HepG2 (cell line): ENCODE measurements at regions not wholly inside any gene's neighbourhood (a gene's known extent, or its start where the extent isn't known, plus 50 kb on each side); places are given as distances from the start of the nearest gene placed in this dataset.

Source experiments
- ATAC-seq: fragments of 200-7000 bp; cut with Tn5 transposase; 3 replicates; pipeline ENCODE4 v1.9.1; 2020; ENCODE audit warnings: mild to moderate bottlenecking, moderate library complexity
- BruUV-seq: library from RNA; stranded (reverse); fragments of 400-500 nt; replicated peaks from 2 replicates; lab custom pipeline; 2021; lab: Mats Ljungman, UMichigan
- CTCF ChIA-PET: fragments of 300-600 bp; formaldehyde crosslinking; extraction: SDS; loops from one replicate; lab custom pipeline; 2021; ENCODE audit warnings: low total read pairs, inconsistent platforms, low intra/inter-chr PET ratio; lab: Yijun Ruan, JAX
- POLR2A ChIA-PET: fragments of 350-600 bp; sonication (Branson Sonifier 250); formaldehyde crosslinking; loops from one replicate; lab custom pipeline; 2020; ENCODE audit warnings: antibody characterized with exemption, inconsistent platforms; lab: Yijun Ruan, JAX
- DNase-seq: peaks from one replicate; pipeline ENCODE4 v3.0.0-alpha.2; 2015; ENCODE audit warnings: low spot score
- FAIRE-seq: peaks from 3 replicates; lab custom pipeline; 2011; peaks lifted over from hg19 to GRCh38; lab: Jason Lieb, UNC
- H2AFZ ChIP-seq: one replicate; pipeline ENCODE4 v1.6.1; 2011; ENCODE audit warnings: low read length, inconsistent platforms
- H3K27ac ChIP-seq: fragments of 300-600 bp; 3 replicates; pipeline ENCODE4 v1.8.0; 2011; ENCODE audit warnings: mixed run types, mild to moderate bottlenecking, mixed read lengths, low read length, inconsistent platforms; ENCODE audit not compliant: insufficient read depth; ENCODE audit errors: extremely low read length
- H3K27me3 ChIP-seq, 2 experiments: fragments of 200-600 bp in 1 of 2; 2 replicates in 1 of 2; 3 replicates in 1 of 2; pipeline versions ENCODE4 v1.6.0 to v1.8.0; 2011; ENCODE audit warnings: low read length in 2 of 2, mild to moderate bottlenecking in 2 of 2, moderate library complexity in 2 of 2, inconsistent platforms in 1 of 2; ENCODE audit not compliant: insufficient read depth in 2 of 2, control insufficient read depth in 1 of 2
- H3K36me3 ChIP-seq, 2 experiments: fragments of 200-600 bp in 1 of 2; replicated peaks in 1 of 2; 2 replicates in 1 of 2; 3 replicates in 1 of 2; pipeline versions ENCODE4 v1.5.1 to v1.8.0; 2011; ENCODE audit warnings: low read length in 2 of 2, inconsistent platforms in 1 of 2; ENCODE audit not compliant: insufficient read depth in 2 of 2, control insufficient read depth in 1 of 2
- H3K4me1 ChIP-seq: 2 replicates; pipeline ENCODE4 v1.5.1; 2012; ENCODE audit warnings: low read length, inconsistent platforms; ENCODE audit not compliant: insufficient read depth
- H3K4me2 ChIP-seq: 2 replicates; pipeline ENCODE4 v1.6.0; 2011; ENCODE audit warnings: low read depth, low read length, inconsistent platforms
- H3K4me3 ChIP-seq, 3 experiments: fragments of 200-600 bp in 1 of 3; sonication (generic), shearing (Covaris generic) in 1 of 3; replicated peaks in 1 of 3; 2 replicates each; pipeline ENCODE4 v1.5.1; 2011 to 2016; ENCODE audit warnings: low read length in 3 of 3, inconsistent platforms in 2 of 3, low read depth in 2 of 3, mild to moderate bottlenecking in 2 of 3, control low read depth in 1 of 3, mixed read lengths in 1 of 3; ENCODE audit not compliant: insufficient read depth in 1 of 3
- H3K79me2 ChIP-seq: one replicate; pipeline ENCODE4 v1.6.1; 2011; ENCODE audit warnings: low read length, inconsistent platforms; ENCODE audit not compliant: insufficient read depth
- H3K9ac ChIP-seq: 2 replicates; pipeline ENCODE4 v1.6.0; 2011; ENCODE audit warnings: mild to moderate bottlenecking, low read depth, low read length, inconsistent platforms; ENCODE audit not compliant: insufficient read depth
- H3K9me3 ChIP-seq: 2 replicates; pipeline ENCODE4 v1.5.1; 2012; ENCODE audit warnings: mild to moderate bottlenecking, low read length
- H4K20me1 ChIP-seq: 2 replicates; pipeline ENCODE4 v1.6.0; 2011; ENCODE audit warnings: inconsistent platforms, mild to moderate bottlenecking, low read length, moderate library complexity; ENCODE audit not compliant: insufficient read depth
- AHDC1 ChIP-seq: sonication (generic); formaldehyde crosslinking; IDR thresholded peaks from 2 replicates; pipeline ENCODE4 v1.5.1; 2020; ENCODE audit warnings: mild to moderate bottlenecking, missing genetic modification reagents, borderline replicate concordance
- FOXK2 ChIP-seq: fragments of 450-650 bp; IDR thresholded peaks from 2 replicates; pipeline ENCODE4 v1.6.1; 2016
- GTF2F1 ChIP-seq: fragments of 150-350 bp; IDR thresholded peaks from 2 replicates; pipeline ENCODE4 v1.6.1; 2014; ENCODE audit warnings: low read length
- HOXA7 ChIP-seq: sonication (generic); formaldehyde crosslinking; IDR thresholded peaks from 2 replicates; pipeline ENCODE4 v1.8.1; 2022; ENCODE audit warnings: mild to moderate bottlenecking, missing genetic modification reagents, moderate library complexity
- MYNN ChIP-seq: sonication (generic); formaldehyde crosslinking; IDR thresholded peaks from 2 replicates; pipeline ENCODE4 v1.4.0; 2020; ENCODE audit warnings: mild to moderate bottlenecking, low read depth, missing genetic modification reagents
- PHB2 ChIP-seq: fragments of 450-650 bp; IDR thresholded peaks from 2 replicates; pipeline ENCODE4 v1.6.1; 2018; ENCODE audit not compliant: partially characterized antibody
- SOX6 ChIP-seq, 2 experiments: fragments of 450-650 bp in 1 of 2; sonication (generic) in 1 of 2; formaldehyde crosslinking in 1 of 2; IDR thresholded peaks; 2 replicates each; pipeline versions ENCODE4 v1.4.0 to v1.6.1; 2017 to 2020; ENCODE audit warnings: antibody characterized with exemption in 1 of 2, mild to moderate bottlenecking in 1 of 2, missing genetic modification reagents in 1 of 2
- ZBTB7A ChIP-seq: sonication (generic); formaldehyde crosslinking; IDR thresholded peaks from 2 replicates; pipeline ENCODE4 v1.8.0; 2022; ENCODE audit warnings: mild to moderate bottlenecking, missing genetic modification reagents
- ZNF609 ChIP-seq: sonication (generic); formaldehyde crosslinking; IDR thresholded peaks from 2 replicates; pipeline ENCODE4 v1.4.0; 2020; ENCODE audit warnings: mild to moderate bottlenecking, missing genetic modification reagents, borderline replicate concordance
- WGBS: methylation state at CpG from one replicate; pipeline ENCODE4 v1.1.6; 2017; ENCODE audit warnings: low lambda C conversion rate; 5-methylcytosine and 5-hydroxymethylcytosine counted together
- in situ Hi-C: cut with HindIII; loops from 2 replicates; pipeline ENCODE4 v1.10.0; 2017; ENCODE audit warnings: low pct_unique_long_range_greater_than_20kb; ENCODE audit not compliant: extremely low pct_ligation_motif_present
- intact Hi-C: fragments of 100-400 bp; cut with micrococcal nuclease; formaldehyde crosslinking; loops from one replicate; pipeline ENCODE4 v1.10.0; 2022; ENCODE audit not compliant: unreplicated experiment

- TF ChIP-seq ZNF609 (CRISPR knock-in tag) (no peak), SOX6 (IDR thresholded peaks at IDR 0.05) (no peak), SOX6 (CRISPR knock-in tag; IDR thresholded peaks at IDR 0.05) (no peak), PHB2 (no peak), MYNN (CRISPR knock-in tag) (no peak)
- TF ChIP-seq, all 625 proteins: peak for 0
Measured at GRCh38 chr15:81859737-81860516, 185.9 kb downstream of the MEX3B start (continued).

- no peaks in the 10 kb centered on the region for H3K4me1 ChIP-seq
- H3K4me3 ChIP-seq = no peak overlapping the region
- in situ Hi-C loops (no loop called here), intact Hi-C loops (no loop called here)
- no peak overlapping the region for H3K27ac ChIP-seq
- H3K36me3 ChIP-seq = no peaks in the 10 kb centered on the region
- H3K79me2 ChIP-seq = no peaks in the 10 kb centered on the region
- H3K9me3 ChIP-seq = no peaks in the 10 kb centered on the region
- ATAC-seq (no peak), DNase-seq (no peak), FAIRE-seq (no peak)
- H2AFZ ChIP-seq = no peak overlapping the region
- BruUV-seq = no TSS peak
- no peaks in the 10 kb centered on the region for H4K20me1 ChIP-seq
- H3K4me2 ChIP-seq = no peak overlapping the region
- no peak overlapping the region for H3K9ac ChIP-seq
- H3K27me3 ChIP-seq = peaks cover 0 to 7% of the 10 kb centered on the region in 2 experiments; a peak in 1 of 5 replicates
- 0% methylated on average over 3 of the region's 3 CpGs for WGBS
- POLR2A ChIA-PET = no interaction called here
- CTCF ChIA-PET = no interaction called here
- TF ChIP-seq FOXK2 (no peak), ZBTB7A (CRISPR knock-in tag) (no peak), HOXA7 (no peak), AHDC1 (CRISPR knock-in tag) (no peak), GTF2F1 (no peak)
Measured at GRCh38 chr15:81858586-81858985, 187.2 kb downstream of the MEX3B start.
